HG03558 (cell line): ENCODE measurements at regions not wholly inside any gene's neighbourhood (a gene's known extent, or its start where the extent isn't known, plus 50 kb on each side); places are given as distances from the start of the nearest gene placed in this dataset.

Source experiments
- ATAC-seq: cut with Tn5 transposase; IDR thresholded peaks from one replicate; pipeline ENCODE4 v1.9.1; 2021; ENCODE audit warnings: moderate number of reproducible peaks; ENCODE audit not compliant: unreplicated experiment; ENCODE audit errors: extremely low read depth

GRCh38 chr11:104547996-104548661 lies 350.1 kb downstream of the CASP12 start:
- no peak for ATAC-seq

DNA sequence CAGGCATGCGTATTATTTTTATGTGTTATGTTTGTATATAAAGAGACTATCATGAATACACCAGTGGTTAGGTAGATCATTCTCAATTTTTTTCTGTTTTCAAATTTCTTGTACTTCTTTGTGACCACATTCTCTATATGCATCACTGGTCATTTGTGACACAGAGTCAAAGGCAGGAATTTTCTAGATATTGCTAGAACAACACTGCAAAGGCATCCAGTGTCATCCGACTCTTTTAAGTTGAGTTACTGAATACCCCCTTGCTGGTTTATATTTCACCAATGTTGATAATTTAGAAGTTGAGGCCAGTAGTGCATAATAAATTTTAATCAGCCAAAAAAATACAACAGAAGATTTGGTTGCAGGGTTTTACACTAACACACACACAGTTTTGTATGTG lies 351.8 kb downstream of the CASP12 start:
- ATAC-seq, result no peak

GRCh38 chr11:104541701-104542100 lies 356.6 kb downstream of the CASP12 start:
- no peak for ATAC-seq

DNA sequence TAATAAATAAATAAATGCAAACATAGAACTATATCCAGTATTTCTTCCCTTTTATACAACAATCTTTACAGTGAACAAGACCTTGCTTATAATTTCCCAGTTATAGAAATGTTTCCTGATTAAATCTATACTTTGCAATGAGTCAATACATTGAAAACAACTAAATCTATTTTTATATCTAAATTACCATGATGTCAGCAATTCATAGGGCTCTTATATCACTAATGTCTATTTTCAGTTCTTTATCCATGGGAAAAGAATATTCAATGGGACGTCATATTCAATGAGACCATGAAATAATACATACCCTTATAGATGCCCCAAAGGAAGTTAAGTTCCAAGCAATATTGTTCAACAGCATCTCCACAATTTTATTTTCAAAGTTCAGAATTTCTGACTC lies 359.9 kb downstream of the CASP12 start:
- ATAC-seq, result no peak

GRCh38 chr11:104534278-104534677 lies 364.0 kb downstream of the CASP12 start:
- ATAC-seq, result no peak

- no peak for ATAC-seq
Observed at GRCh38 chr11:104531894-104532293, 366.4 kb downstream of the CASP12 start.

DNA sequence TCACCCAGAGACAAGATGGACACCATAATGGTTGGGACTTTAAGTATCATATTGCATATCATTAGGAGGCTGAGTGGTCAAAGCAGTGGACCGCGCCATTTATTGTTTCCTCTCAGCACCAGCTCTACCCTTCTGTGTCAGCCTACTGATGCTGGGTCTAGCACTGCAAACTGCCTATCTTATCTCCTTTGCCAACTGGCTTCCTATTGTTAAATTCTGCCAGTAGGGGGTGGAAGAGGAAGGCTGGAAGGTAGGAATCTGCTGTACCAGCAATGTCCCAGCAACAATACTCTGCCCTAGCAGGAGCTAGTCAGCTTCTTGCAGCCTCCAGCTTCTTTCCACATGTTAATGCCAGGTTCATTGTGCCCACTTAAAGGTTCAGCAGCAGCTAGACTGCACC lies 367.1 kb upstream of the PDGFD start:
- ATAC-seq, result no peak

GRCh38 chr11:104529906-104530305 lies 366.0 kb upstream of the PDGFD start:
- no peak for ATAC-seq

- ATAC-seq, result no peak
Observed at GRCh38 chr11:104529213-104529612, 365.3 kb upstream of the PDGFD start.

- no peak for ATAC-seq
Observed at GRCh38 chr11:104526006-104526405, 362.1 kb upstream of the PDGFD start.

GRCh38 chr11:104525416-104525815 lies 361.5 kb upstream of the PDGFD start:
- no peak for ATAC-seq

DNA sequence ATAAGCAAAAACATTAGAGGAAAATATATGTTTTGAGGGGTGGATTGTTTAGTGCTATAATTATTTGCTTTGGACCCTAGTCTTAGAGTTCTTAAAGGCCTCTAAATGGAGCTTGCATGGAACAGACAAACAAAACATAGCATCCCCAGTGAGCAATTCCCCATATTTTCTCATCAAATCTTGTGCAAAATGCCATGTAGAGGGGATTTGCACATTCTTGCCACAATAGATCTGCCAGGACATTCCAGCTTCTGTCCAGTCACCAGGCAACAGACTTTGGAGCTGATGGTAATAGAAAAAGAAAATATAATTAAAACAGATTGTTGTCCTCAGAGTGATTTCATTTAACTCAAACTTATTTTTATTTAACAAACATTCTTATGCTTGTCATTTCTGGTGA lies 360.3 kb upstream of the PDGFD start:
- ATAC-seq, result no peak

DNA sequence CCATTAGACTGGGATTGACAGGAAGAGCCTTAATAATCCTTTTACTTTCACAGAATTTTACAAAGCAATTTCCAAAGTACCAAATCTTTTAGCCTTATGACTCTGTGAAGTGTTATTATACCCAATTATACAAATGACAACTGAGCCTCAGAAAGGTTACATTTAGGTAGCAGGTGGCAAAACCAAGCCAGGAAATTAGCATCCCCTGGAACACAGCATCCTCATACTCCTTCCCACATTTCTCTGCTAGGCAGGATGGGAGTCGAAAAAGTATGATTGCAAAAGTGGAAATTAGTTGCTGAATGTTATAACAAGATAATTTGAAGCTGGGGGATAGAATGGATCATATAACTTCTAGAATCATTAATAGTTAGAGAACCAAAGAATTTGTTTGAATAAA lies 359.7 kb upstream of the PDGFD start:
- ATAC-seq, result no peak

- no peak for ATAC-seq
Observed at GRCh38 chr11:104522650-104523049, 358.7 kb upstream of the PDGFD start.

DNA sequence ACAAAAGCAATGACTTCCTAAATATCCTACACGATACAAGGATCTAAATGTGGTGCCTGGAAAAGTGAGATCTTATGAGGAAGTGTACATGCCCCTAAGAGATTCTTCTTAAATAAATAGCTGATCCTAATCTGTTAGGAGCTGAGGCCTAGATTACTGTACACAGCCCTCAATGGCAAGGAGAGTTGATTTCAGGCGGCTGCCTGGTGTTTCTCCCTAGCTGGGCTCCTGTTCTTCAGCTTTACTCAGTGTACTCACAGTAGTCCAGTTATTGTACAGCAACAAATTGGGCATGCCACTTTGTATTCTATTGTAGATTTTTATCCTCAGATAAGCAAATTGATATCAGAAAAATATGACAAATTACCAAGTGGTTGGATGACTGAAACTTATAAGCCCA lies 358.2 kb upstream of the PDGFD start:
- no peak for ATAC-seq

DNA sequence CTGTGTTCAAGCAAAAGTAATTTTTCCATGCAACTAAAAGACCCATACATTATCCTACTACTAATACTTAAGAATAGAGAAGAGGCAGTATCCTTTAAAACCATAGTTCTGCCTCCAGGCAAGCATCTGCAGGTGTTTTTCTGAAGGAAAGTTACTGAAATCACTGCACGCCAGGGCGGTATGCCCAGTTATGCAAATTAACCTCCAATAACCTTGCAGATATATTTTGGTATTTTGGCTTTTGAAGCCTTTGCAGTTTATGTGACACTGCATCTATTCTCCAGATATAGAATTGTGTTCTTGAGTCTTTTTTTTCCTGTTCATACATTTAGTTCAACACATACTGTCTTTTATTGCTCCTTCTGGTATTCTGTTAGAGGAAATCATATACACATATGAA lies 346.2 kb upstream of the PDGFD start:
- ATAC-seq, result no peak

GRCh38 chr11:104490182-104490581 lies 326.2 kb upstream of the PDGFD start:
- ATAC-seq, result no peak

DNA sequence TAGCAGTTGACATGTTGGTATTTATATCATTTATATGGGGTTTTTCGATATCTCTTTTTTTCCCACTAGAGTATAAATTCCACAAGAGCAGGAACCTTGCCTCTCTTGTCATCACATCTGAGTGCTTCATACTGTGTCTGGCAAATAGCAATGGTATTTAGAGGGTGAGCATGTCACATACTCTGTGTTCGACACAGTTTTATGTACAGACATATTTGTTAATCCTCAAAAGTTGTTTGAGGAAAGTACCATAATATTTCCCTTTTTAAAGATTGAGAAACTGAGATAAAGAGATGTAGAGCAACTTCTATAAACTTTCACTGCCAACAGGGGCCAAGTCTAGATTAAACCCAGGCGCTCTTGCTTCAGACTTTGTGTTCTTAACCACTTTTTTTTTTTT lies 324.6 kb upstream of the PDGFD start:
- no peak for ATAC-seq

- ATAC-seq, result no peak
Observed at GRCh38 chr11:104487046-104487806, 323.3 kb upstream of the PDGFD start.

- ATAC-seq, result no peak
Observed at GRCh38 chr11:104484804-104485554, 321.0 kb upstream of the PDGFD start.

GRCh38 chr11:104476898-104477297 lies 313.0 kb upstream of the PDGFD start:
- ATAC-seq, result no peak
